Neural progenitor cell (in vitro differentiated cells): ENCODE measurements at regions not wholly inside any gene's neighbourhood (a gene's known extent, or its start where the extent isn't known, plus 50 kb on each side); places are given as distances from the start of the nearest gene placed in this dataset.

Experiments
- CTCF ChIP-seq: fragments of 200-600 bp; sonication (generic); IDR thresholded peaks from 2 replicates; pipeline ENCODE4 v1.5.1; 2017; ENCODE audit warnings: antibody characterized with exemption, mild to moderate bottlenecking
- EZH2 ChIP-seq: fragments of 200-600 bp; sonication (generic); IDR thresholded peaks from 2 replicates; pipeline ENCODE4 v1.6.1; 2017; ENCODE audit warnings: antibody characterized with exemption, mild to moderate bottlenecking, moderate library complexity
- EZH2phosphoT487 ChIP-seq: fragments of 200-600 bp; sonication (generic); IDR thresholded peaks from 2 replicates; pipeline ENCODE4 v1.6.1; 2017; ENCODE audit warnings: antibody characterized with exemption

GRCh38 chr6:119643876-119644275 is 294.3 kb upstream of the MAN1A1 start:
- TF ChIP-seq CTCF = no peak
- TF ChIP-seq EZH2 = no peak
- TF ChIP-seq EZH2phosphoT487 = no peak
